GM12864 (cell line): ENCODE measurements at regions not wholly inside any gene's neighbourhood (a gene's known extent, or its start where the extent isn't known, plus 50 kb on each side); places are given as distances from the start of the nearest gene placed in this dataset.

Source experiments
- DNase-seq: peaks from one replicate; pipeline ENCODE4 v3.0.0-alpha.2; 2011; ENCODE audit warnings: low read depth
- H3K4me3 ChIP-seq: 2 replicates; pipeline ENCODE4 v1.5.1; 2011; ENCODE audit warnings: mild to moderate bottlenecking, low read depth, low read length, control low read depth
- TF ChIP-seq, protein P1 (sequence below): IDR thresholded peaks from 2 replicates; pipeline ENCODE4 v1.5.1; 2011; ENCODE audit warnings: low read depth, mild to moderate bottlenecking, moderate library complexity, low read length, control low read depth, inconsistent platforms; ENCODE audit errors: missing control alignments

DNA sequence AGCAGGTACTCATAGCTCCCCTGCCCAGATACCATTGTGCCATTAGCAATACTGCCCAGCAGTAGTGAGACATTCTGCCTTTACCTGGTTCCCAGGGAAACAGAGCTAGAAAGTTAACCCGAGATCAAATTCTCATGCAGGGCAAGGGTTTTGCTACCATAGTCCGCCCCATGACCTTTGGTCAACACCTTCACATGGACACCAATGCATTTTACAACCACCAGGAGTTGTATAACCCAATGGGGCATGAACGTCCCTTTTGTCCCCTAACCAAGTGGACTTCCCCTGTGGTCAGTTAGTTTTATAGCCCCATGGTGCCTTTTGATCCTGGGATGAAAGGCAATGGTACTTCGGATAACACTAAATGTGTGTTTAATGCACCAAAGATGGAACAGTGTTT lies 151.7 kb upstream of the IQSEC1 start:
- no peak for DNase-seq

DNA sequence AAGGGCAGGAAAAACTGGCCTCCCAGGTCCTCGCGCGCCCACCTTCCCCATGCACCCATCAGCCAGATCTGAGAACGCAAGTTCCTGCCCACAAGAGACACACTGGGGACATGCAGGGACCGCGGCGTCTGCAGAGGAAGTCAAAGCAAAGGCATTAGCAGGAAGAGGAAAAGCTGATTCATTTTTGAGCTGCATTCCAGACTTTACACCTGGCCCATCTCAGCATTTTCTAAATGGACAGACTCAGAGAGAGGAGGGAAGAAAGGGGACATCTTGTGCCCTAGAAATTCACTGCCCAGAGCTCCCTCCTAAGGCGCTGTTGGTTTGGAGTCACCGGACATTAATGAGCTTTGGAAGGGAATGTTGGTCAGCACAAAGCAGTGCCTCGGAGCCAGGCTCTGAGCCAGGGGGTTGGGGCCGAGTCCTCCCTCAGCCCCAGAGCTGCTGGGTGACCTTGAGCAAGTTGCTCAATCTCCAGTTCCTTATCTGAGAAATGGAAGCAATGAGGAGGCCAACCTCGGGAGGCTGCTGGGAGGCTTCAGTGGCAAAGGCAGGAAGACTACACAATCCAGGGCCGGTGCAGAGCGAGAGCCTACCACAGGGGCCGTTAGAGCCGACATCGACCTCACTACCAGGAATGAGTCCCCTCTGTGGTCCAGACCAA lies 150.5 kb upstream of the IQSEC1 start:
- H3K4me3 ChIP-seq: no peak overlapping the region
- no peak for DNase-seq
- TF ChIP-seq, protein P1, sequence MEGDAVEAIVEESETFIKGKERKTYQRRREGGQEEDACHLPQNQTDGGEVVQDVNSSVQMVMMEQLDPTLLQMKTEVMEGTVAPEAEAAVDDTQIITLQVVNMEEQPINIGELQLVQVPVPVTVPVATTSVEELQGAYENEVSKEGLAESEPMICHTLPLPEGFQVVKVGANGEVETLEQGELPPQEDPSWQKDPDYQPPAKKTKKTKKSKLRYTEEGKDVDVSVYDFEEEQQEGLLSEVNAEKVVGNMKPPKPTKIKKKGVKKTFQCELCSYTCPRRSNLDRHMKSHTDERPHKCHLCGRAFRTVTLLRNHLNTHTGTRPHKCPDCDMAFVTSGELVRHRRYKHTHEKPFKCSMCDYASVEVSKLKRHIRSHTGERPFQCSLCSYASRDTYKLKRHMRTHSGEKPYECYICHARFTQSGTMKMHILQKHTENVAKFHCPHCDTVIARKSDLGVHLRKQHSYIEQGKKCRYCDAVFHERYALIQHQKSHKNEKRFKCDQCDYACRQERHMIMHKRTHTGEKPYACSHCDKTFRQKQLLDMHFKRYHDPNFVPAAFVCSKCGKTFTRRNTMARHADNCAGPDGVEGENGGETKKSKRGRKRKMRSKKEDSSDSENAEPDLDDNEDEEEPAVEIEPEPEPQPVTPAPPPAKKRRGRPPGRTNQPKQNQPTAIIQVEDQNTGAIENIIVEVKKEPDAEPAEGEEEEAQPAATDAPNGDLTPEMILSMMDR: no peak

More for the DNA sequence above, 151.7 kb upstream of the IQSEC1 start:
- no peak overlapping the region for H3K4me3 ChIP-seq
- TF ChIP-seq, protein P1: no peak

DNA sequence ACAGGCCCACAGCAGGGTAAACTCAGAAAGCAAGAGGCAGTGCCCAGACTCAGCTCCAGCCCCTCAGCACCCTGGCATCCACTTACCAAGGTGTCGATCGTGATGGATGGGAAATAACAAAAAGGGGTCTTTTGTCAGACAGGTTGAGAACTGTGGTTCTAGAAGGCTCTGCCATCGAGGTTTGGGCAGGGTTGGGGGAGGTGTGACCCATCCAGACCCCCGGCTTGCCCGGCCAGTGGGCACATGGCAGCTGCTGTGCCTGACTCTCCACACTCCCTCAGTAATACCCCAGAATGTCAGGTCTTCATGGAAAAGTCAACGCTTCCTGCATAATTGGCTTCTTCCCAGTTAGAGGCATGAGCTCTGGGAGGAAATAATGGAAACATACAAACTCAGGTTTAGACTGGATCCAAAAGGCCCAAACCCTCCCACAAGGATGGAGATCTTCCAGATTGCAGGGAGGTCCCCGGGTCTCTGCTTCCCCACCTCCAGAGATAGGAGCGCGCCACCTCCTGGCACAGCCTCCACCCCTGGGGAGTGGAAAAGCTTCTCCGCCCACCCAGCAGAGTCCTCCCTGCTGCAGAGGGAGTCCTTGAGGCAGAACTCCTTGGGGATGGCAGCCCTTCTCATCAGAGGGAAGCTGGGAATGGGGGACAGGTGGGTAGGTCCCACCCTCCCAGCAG lies 149.8 kb upstream of the IQSEC1 start:
- TF ChIP-seq, protein P1: no peak
- no peak for DNase-seq
- H3K4me3 ChIP-seq: no peak overlapping the region

DNA sequence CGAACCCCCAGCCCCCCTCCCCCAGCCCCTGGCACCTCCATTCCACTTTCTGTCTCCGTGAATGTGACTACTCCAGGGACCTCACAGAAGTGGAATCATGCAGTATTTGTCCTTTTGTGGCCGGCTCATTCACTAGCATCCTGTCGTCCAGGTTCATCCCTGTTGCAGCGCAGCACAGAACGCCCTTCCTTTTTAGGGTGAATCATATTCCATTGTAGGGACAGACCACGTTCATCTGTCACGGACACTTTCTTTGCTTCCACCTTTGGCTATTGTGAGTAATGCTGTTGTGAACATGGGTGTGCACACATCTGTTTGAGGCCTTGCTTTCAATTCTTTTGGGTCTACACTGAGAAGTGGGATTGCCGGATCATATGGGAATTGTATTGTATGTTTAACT lies 148.9 kb upstream of the IQSEC1 start:
- DNase-seq: no peak
- TF ChIP-seq, protein P1: no peak
- H3K4me3 ChIP-seq: no peak overlapping the region

DNA sequence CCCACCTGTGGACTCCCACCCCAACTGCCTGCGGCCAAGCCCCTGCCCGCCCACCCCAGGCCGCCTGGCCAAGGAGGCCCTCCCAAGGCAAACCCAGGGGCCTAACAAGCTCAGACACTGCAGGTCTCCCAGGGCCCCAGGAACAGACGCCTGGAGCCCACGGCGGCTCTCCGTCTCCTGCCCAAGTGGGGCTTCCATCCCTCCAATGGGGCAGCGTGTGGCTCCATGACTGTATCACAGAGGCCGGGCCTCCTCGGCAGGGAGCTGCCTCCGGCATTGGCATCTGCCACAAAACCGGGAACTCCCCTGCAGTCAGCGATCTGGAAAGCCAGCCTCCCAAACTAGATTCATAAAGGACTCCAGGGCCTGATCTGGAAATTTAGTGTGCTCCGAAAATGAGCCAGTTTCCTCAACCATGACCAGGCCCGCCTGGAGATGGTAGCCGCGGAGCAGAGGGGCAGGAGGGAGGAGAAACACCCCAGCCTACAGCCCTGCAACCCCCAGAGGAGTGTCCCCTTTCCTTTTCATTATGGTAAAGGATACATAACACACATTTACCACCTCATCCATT lies 148.3 kb upstream of the IQSEC1 start:
- no peak for DNase-seq
- H3K4me3 ChIP-seq: no peak overlapping the region
- TF ChIP-seq, protein P1: no peak

DNA sequence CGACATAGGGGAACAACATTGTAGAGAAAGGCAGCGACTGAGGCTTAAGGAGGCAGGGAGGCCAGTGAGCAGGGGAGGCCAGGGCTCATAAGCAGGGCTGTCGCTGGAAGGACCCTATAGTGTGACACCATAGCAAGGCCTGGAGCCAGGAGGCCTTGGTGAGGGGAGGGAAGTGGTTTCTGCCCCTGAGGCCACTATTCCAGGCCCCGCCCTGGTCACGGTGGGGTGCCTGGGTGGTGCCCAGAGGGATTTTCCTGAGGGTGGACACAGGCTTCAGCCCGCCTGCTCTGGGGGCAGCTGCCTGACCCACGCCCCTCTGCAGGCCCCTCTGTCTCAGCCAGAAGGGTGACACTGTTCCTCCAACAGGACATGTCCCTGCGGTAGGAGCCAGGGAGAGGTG lies 147.8 kb upstream of the IQSEC1 start:
- no peak for DNase-seq
- TF ChIP-seq, protein P1: no peak
- no peak overlapping the region for H3K4me3 ChIP-seq
